ENCODE measurements at regions not wholly inside any gene's neighbourhood (a gene's known extent, or its start where the extent isn't known, plus 50 kb on each side); places are given as distances from the start of the nearest gene placed in this dataset.
"Not testable (repeated sequence)": the region's sequence is repeated elsewhere in the genome, so short reads cannot be mapped to it uniquely, and the experiment has no call there.

GRCh38 chr4:78660559-78660958 is 109.0 kb downstream of the ANXA3 start:
- DNase-seq = no peak

DNA sequence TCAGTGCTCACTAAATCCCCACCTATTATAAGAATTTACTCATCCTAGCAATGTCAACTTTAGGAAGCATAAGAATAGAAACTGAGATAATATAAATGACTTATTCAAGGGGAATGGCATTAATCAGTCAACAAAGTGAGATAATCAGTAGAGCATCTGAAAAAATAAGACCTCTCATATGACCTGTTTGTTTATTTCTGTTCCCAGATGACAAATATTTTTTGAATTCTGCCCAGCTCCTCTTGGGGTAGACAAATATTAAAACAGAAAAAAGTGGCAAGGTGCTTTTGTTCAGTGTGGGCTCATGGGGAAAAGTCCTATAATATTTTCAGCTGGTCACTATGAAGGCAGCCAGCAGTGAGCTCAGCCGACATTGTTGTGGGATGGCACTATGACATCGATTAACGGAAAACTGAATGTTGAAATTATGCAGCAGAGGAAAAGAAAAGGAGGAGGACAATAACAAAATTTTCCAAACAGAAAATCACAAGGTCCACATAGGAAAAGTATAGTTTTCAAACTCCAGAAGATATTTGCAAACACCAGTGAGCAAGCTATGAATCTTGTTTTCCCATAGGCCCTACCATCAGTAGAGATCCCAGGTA is 109.6 kb downstream of the ANXA3 start:
- no peak for DNase-seq

DNA sequence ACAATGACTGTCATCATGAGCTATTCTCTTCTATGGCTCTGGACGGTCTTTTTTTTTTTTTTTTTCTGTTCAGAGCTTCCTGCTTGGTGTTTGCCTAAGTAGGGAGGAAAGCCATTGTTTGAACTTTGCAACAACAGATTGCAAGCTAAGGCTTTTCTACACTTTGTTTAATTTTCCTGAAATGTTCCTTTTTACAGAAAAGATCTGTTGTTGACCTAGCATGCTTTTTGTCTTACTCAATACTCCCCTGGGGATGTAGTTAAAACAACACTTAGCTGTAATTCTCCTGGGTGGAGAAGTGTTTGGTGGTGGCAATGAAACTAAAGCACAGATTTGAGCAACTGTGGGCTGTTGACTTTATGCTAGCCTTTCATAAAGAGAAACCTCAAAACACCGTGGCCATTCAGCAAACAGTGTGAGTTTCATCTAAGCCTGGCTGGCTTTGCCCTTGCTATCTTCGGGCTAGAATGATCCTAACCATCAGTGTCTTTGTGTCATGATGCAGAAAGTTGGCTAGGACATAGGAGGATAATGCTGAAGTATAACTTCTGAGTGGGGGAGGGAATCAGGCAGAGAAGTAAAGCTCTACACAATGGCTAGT is 110.5 kb downstream of the ANXA3 start:
- peak in 1 of 58 donors; percentile 15 for DNase-seq

GRCh38 chr4:78662658-78663057 is 111.1 kb downstream of the ANXA3 start:
- DNase-seq = no peak

GRCh38 chr4:78664296-78664695 is 111.9 kb upstream of the BMP2K start:
- DNase-seq = not testable (repeated sequence)

- no peak for DNase-seq
Measured at GRCh38 chr4:78665216-78665770, 110.9 kb upstream of the BMP2K start.

DNA sequence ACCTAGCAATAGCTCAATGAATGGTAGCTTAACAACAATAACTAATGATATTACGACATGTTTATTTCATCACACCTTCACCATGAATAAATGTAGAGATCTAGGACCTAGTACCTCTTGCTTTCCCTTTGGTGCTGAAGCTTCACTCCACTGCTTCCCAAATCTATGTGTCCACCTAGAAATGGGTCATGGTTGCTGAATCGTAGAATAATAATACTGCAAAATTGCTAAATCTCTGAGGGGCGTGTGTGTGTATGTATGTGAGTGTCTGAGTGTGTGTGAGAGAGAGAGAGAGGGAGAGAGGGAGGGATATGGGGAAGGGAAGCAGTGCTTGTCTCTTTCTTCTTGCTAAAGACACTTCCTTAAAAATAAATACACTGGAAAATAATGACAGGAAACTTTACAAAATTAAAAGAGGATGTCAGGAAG is 109.3 kb upstream of the BMP2K start:
- no peak for DNase-seq

DNA sequence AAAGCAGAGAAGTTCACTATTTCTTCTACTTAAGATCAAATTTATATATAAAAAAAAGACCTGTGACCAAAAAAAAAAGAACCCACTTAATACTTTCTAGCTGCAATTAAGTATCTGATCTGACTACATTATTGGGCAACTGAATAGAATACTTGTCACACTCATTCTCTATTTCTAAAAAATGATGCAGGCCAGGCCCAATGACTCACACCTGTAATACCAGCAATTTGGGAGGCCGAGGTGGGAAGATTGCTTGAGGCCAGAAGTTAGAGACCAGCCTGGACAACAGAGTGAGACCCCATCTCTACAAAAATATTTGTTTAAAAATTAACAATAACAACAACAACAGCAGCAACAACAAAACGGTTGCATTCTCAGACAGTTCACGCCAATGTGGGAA is 108.8 kb upstream of the BMP2K start:
- DNase-seq = no peak

DNA sequence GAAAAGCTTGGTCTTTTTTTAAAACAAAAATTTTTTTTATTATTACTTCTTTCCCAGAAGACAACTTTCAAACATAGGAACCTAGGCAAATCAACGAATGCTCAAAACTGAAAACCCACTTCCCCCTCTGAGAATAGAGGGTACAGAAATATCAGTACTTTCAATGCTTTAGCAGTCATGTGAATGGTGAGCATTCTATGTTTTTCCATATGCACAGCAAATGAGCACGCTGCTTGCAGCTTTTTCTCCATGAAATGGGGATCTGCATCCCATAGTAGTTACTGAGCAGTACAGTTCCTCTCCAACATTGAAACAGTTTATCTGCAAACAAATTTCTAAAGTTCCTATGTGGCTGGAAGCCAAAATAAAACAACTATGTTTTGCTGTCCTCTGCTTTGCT is 108.4 kb upstream of the BMP2K start:
- peak in 1 of 58 donors; percentile 17 for DNase-seq

DNA sequence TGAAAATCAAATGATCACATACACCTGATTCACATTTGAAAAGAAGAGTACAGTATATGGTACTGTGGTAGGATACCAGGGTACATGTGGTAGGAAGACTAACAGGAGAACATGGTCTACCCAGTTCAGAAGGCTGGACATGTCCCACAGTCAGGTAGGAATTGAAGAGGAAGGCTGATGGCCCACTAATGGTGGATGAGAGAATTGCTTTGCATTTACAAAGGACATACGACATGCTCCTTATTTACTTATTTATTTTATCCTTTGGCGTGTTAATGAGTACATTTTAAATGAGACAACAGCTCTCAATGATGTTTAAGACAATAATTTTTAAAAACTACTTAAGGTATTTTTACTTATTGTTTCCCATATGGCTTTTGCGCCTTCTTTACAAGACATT is 106.7 kb upstream of the BMP2K start:
- DNase-seq = no peak

- DNase-seq = no peak
Measured at GRCh38 chr4:78671903-78672815, 104.0 kb upstream of the BMP2K start.

GRCh38 chr4:78673337-78673736 is 102.8 kb upstream of the BMP2K start:
- DNase-seq = no peak

- DNase-seq = no peak
Measured at GRCh38 chr4:78675325-78675724, 100.8 kb upstream of the BMP2K start.

DNA sequence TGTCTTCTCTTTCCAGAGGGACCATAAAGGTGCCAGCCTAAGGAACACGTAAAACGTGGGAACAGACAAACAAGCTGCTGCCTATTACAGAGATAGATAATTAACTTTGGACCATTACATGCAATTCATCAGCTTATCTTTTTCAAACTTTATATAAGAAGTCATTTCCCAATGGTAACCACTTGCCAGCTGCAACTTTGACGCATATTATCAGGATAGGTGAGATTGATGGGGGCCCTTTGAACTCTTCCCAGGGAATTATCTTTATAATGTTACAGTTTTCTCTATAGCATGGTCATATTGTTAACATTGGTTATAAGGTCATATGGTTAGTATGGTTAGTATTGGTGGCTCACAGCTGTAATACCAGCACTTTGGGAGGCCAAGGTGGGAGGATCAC is 94.1 kb upstream of the BMP2K start:
- no peak for DNase-seq

- no peak for DNase-seq
Measured at GRCh38 chr4:78683352-78683751, 92.8 kb upstream of the BMP2K start.

DNA sequence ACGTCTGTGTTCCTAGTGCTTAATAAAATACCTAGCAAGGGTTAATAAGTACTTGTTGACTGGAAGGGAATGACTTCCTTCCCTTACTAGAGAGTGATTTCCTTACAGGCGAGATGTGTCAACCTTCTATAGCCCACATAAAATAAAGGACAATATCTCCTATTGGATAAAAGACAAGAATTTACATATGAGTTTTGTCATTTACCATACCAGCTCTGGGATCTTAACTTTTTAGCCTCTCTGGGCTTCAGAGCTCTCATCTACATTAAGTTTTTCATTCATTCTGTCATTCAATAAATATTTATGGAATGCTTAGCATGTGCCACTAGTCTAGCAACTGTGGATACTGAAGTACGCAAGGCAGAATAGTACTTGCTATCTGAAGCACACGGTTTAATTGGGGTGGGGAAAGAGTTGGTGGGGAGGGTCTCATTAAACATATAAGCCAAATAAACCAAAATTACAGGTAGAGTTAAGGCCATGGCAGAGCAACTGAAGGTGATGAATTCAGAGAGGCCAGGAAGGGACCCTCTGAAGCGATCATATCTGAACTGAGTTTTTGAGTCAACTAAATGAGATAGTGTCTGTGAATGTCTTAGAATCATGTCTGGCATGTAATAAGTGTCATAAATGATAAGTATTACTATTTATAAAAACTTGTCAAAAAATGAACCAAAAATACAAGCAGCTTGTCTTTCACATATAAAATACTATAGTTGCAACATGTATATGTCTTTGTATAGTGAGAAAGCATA is 91.6 kb upstream of the BMP2K start:
- DNase-seq = no peak

DNA sequence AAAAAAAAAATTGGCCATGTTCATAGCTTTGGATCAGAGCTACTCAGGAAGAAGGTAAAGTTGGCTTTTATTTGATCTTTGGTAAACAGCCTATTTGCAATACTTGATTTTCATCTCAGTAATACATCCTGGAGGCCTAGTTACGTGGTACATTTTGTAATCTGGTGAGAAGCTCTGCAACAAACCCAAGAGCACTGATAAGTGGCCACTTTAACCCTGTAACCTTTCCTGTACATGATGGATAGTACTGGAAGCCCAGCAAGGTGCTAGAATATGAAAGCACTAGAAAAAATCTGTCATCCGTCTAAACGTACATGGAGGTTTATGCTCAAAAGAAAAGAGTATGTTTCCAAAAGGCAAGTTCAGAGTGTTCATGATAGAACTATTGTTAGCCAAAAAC is 88.3 kb upstream of the BMP2K start:
- no peak for DNase-seq

DNA sequence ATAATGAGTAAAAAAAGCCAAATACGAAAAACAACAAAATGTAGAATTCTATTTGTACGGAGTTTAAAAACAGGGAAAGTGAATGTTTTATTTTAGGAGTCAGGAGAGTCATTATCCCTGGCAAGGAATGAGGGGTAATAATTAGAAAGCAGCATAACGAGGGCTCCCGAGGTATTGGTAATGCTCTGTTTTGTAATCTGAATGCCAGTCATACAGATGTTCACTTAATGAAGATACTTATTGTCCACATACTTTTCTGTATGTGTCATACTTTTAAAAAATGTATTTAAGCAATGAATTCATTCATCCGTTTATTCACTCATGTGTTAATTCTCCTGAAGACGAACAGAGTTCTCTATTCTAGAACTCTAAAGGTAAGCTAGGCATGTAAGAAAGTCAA is 87.8 kb upstream of the BMP2K start:
- no peak for DNase-seq

- DNase-seq = no peak
Measured at GRCh38 chr4:78689261-78689660, 86.9 kb upstream of the BMP2K start.

DNA sequence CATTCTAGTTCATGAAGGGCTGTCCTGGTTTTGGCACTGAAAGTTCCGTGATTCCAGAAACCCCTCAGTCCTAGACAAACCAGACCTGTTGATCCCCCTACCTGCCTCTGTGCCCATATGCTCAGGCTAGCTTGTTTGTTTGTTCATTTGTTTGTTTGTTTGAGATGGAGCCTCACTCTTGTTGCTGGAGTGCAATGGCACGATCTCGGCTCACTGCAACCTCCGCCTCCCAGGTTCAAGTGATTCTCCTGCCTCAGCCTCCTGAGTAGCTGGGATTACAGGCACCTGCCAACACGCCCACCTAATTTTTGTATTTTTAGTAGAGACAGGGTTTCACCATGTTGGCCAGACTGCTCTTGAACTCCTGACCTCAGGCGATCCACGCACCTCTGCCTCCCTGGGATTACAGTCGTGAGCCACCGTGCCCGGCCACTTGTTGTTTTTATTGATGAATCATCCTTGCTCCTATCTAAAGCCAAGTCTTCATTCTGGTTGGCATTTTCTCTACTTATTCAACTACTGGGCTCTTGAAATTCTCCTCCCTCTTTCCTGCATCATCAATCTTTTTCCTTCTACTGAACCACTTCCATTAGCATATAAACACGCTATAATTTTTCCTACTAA is 86.3 kb upstream of the BMP2K start:
- no peak for DNase-seq

GRCh38 chr4:78691334-78691754 is 84.8 kb upstream of the BMP2K start:
- DNase-seq = no peak

All from anterior cingulate cortex (tissue), 58 donors.